Activated B cell treated with CpG ODN at 0.5 μM for 24 hours (primary cell): ENCODE measurements at regions not wholly inside any gene's neighbourhood (a gene's known extent, or its start where the extent isn't known, plus 50 kb on each side); places are given as distances from the start of the nearest gene placed in this dataset.

Source experiments
- ATAC-seq: fragments of 200-7000 bp; cut with Tn5 transposase; one replicate; pipeline ENCODE4 v1.10.0; 2021; ENCODE audit warnings: low read depth, mild to moderate bottlenecking, moderate library complexity
- CTCF ChIA-PET: fragments of 350-600 bp; sonication (Branson Sonifier 250); formaldehyde crosslinking; loops from one replicate; lab custom pipeline; 2021; ENCODE audit warnings: antibody characterized with exemption; lab: Charles Lee
- POLR2A ChIA-PET: fragments of 350-600 bp; sonication (Branson Sonifier 250); formaldehyde crosslinking; loops from one replicate; lab custom pipeline; 2021; ENCODE audit warnings: antibody characterized with exemption; lab: Charles Lee
- DNase-seq: peaks from one replicate; pipeline ENCODE4 v3.0.0; 2022
- H3K27ac Mint-ChIP-seq: one replicate; pipeline ENCODE4 v1.8.0; 2020; ENCODE audit warnings: mixed read lengths
- H3K27me3 Mint-ChIP-seq: one replicate; pipeline ENCODE4 v1.8.0; 2021; ENCODE audit warnings: mixed read lengths
- H3K36me3 Mint-ChIP-seq: one replicate; pipeline ENCODE4 v1.8.0; 2021; ENCODE audit warnings: low read depth, mixed read lengths
- H3K4me1 Mint-ChIP-seq: one replicate; pipeline ENCODE4 v1.8.0; 2021; ENCODE audit warnings: mixed read lengths
- H3K4me3 Mint-ChIP-seq: one replicate; pipeline ENCODE4 v1.8.0; 2020; ENCODE audit warnings: mild to moderate bottlenecking, mixed read lengths
- H3K9me3 Mint-ChIP-seq: one replicate; pipeline ENCODE4 v1.8.0; 2020; ENCODE audit warnings: mixed read lengths
- CTCF ChIP-seq: fragments of 200-600 bp; IDR thresholded peaks from one replicate; pipeline ENCODE4 v1.8.0; 2022; ENCODE audit warnings: antibody characterized with exemption, mild to moderate bottlenecking
- intact Hi-C: fragments of 100-400 bp; cut with micrococcal nuclease; formaldehyde crosslinking; loops from one replicate; pipeline ENCODE4 v1.15.1; 2024

- ChIA-PET CTCF (no interaction called here), POLR2A (no interaction called here)
- ATAC-seq (no peak), DNase-seq (no peak)
- no peak for TF ChIP-seq CTCF
- Mint-ChIP-seq H3K4me3 (no peak overlapping the region), H3K27ac (no peak overlapping the region), H3K36me3 (no peaks in the 10 kb centered on the region), H3K4me1 (no peaks in the 10 kb centered on the region), H3K27me3 (no peaks in the 10 kb centered on the region), H3K9me3 (no peaks in the 10 kb centered on the region)
- intact Hi-C loops: no loop called here
These were observed 301.5 kb downstream of the NDUFA10 start for GRCh38 chr2:239723486-239724193.

GRCh38 chr2:239722760-239723470, 302.2 kb downstream of the NDUFA10 start:
- H3K27me3 Mint-ChIP-seq: no peaks in the 10 kb centered on the region
- H3K4me3 Mint-ChIP-seq: no peak overlapping the region
- H3K27ac Mint-ChIP-seq: no peak overlapping the region
- no peaks in the 10 kb centered on the region for H3K4me1 Mint-ChIP-seq
- intact Hi-C loops: no loop called here
- H3K36me3 Mint-ChIP-seq: no peaks in the 10 kb centered on the region
- no peaks in the 10 kb centered on the region for H3K9me3 Mint-ChIP-seq
- DNase-seq (no peak), ATAC-seq (no peak)
- POLR2A ChIA-PET: no interaction called here
- TF ChIP-seq CTCF: no peak
- CTCF ChIA-PET: no interaction called here

DNA sequence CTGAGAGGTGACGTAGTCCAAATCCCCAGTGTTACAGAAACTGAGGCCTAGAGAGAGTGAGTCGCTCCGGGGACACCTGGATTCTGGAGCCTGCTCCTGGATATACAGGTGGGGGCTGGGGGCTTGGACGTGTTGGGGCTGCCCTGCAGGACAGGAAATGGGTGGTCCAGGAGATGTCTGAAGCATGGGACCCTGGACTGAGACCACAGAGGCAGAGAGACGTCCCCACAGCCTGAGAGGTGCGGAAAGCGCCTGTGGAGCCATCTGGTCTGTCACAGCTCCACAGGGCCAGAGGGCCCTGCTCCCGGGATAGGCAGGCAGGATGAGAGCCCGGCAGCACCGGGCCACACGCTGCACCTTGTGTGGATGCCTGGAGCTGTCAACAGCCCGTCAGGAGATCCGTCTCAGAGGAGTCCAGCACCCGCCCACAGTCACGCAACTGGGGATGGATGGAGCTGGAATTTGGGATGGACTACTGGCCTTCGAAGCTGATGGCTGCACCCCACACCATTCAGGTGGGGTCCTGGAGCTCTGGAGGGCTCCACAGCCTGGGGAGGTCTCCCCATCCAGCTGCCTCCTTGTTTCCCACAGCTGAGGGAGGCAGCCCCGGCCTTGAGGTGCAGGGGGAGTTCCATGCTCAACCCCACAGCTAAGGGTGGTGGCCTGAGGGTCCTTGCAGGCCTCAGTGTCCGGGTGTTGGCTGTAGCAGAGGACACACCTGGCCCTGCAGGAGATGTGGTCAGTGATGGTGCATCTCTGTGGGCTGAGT, 303.0 kb downstream of the NDUFA10 start:
- no peak overlapping the region for H3K27ac Mint-ChIP-seq
- TF ChIP-seq CTCF: no peak
- ATAC-seq (no peak), DNase-seq (no peak)
- H3K4me1 Mint-ChIP-seq: no peaks in the 10 kb centered on the region
- POLR2A ChIA-PET: no interaction called here
- H3K9me3 Mint-ChIP-seq: no peaks in the 10 kb centered on the region
- H3K27me3 Mint-ChIP-seq: no peaks in the 10 kb centered on the region
- intact Hi-C loops: no loop called here
- no peak overlapping the region for H3K4me3 Mint-ChIP-seq
- no peaks in the 10 kb centered on the region for H3K36me3 Mint-ChIP-seq
- CTCF ChIA-PET: no interaction called here

GRCh38 chr2:239721531-239721930, 303.6 kb downstream of the NDUFA10 start:
- H3K27ac Mint-ChIP-seq: no peak overlapping the region
- H3K27me3 Mint-ChIP-seq: no peaks in the 10 kb centered on the region
- intact Hi-C loops: no loop called here
- TF ChIP-seq CTCF: no peak
- DNase-seq: no peak
- CTCF ChIA-PET: no interaction called here
- H3K36me3 Mint-ChIP-seq: no peaks in the 10 kb centered on the region
- no peaks in the 10 kb centered on the region for H3K9me3 Mint-ChIP-seq
- no peak for ATAC-seq
- no peak overlapping the region for H3K4me3 Mint-ChIP-seq
- POLR2A ChIA-PET: no interaction called here
- H3K4me1 Mint-ChIP-seq: no peaks in the 10 kb centered on the region
